HG02571 (cell line): ENCODE measurements at regions not wholly inside any gene's neighbourhood (a gene's known extent, or its start where the extent isn't known, plus 50 kb on each side); places are given as distances from the start of the nearest gene placed in this dataset.
A peak's percentile ranks its signal among the peaks of the same experiment; 100 is the strongest.

ENCODE experiments used
- ATAC-seq: cut with Tn5 transposase; IDR thresholded peaks from one replicate; pipeline ENCODE4 v1.9.1; 2021; ENCODE audit warnings: mild to moderate bottlenecking, moderate library complexity; ENCODE audit not compliant: unreplicated experiment

DNA sequence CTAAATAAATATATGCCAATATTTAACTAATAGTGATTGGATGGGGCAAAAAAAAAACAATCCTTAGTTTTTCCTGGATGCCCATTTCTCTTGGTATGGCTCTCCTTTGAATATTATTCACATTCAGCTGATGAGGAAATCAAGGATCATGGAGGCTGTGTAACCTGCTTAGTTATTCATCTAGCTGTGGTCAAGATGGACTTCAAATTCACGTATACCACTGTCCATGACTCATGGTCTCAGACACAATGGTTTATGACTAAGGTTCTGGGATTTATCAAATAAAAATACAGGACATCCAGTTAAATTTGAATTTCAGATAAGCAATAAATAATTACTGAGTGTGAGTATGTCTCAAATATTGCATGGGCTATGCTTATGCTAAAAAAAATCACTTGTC, 191.5 kb upstream of the CELF2 start:
- ATAC-seq: no peak

GRCh38 chr10:10828623-10829022, 189.0 kb upstream of the CELF2 start:
- ATAC-seq: no peak

DNA sequence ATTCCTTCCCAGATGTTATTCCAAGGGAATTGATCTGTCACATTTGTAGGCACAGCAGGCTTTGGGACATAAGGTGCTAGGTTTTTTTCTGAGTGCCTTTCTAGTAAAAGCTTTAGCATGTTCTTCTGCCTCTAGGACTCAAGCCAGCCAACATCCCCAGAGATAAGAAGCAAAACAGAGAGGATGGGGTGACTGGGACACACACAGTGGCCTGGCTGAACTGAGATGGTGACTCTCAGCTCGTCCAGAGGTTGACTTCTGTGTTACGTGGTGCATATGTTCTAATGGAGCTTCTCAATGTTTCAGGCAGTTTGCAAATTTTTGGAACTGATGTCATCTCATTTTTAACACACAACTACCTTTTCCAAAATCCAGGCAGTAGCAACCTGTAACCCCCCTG, 188.1 kb upstream of the CELF2 start:
- no peak for ATAC-seq

DNA sequence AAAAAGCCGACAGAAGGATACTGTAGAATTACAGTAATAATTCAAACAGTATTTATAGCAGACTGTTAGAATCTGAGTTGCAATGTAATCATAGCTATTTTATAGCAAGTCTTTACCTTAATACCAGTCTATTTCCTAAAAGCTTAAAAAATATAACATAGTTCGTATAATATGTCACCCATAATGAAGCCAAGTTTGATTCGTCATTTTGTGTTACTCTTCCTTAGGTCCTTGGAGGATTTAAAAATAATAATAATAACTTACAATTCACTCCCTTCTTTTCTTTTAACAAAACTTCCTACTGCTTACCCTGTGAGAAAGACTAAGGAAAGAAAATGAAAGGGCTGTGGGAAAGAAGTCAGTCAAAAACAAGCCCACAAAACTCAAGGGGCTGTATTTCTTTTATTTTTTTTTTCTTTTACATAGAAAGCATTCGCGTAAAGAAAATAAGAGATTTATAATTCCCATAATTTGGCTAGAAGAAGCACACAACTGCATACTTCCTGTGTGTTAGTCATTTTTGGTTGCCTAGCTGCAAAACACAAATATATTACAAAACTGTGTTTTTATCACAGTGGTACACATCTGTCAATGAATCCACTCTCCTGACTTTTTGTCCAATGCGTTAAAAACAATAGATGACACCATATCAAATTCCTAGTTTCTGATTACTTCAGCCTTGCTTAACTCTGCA, 187.2 kb upstream of the CELF2 start:
- no peak for ATAC-seq

DNA sequence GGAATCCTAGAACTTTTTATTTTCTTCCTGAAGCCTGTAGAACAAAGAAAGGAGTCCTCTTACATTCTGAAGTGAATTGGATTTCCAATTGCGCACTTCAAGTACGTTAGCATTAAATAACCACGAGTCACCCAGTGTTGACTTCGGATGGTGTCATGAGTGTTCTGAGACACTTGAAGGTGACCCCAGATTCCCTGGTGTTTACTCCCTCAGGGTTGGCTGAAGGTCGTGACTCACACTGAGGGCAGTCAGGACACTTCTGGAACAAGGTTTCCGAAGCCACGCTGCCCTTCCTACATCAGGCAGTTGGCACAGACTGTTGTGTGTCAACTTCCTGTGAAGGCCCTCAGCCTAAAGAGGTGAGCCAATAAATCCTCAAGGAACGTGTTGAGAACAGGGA, 186.6 kb upstream of the CELF2 start:
- ATAC-seq: no peak

GRCh38 chr10:10833955-10834354, 183.7 kb upstream of the CELF2 start:
- no peak for ATAC-seq

- ATAC-seq: no peak
Measured at GRCh38 chr10:10844251-10844650, 173.4 kb upstream of the CELF2 start.

- ATAC-seq: no peak
Measured at GRCh38 chr10:10845185-10845584, 172.5 kb upstream of the CELF2 start.

- no peak for ATAC-seq
Measured at GRCh38 chr10:10845826-10846503, 171.7 kb upstream of the CELF2 start.

DNA sequence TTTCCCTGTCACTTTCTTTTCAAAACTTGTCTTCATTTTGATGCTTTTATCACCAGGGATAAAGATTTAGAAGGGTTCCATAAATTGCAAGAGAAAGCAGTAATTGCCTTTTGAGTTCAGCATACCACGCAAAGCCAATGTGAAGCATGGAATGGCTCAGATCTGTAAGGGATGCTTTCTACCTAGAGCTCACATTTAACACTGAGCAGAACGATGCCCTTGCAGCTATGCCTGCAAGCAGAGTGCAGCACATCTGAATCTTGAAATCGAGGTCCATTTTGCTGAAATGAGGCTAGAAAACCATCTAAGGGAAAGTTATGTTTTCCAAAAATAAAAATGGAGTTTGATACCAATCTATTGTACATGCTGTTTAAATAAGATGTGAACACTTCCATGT, 171.2 kb upstream of the CELF2 start:
- no peak for ATAC-seq

GRCh38 chr10:10847387-10847786, 170.3 kb upstream of the CELF2 start:
- no peak for ATAC-seq

- no peak for ATAC-seq
Measured at GRCh38 chr10:10848488-10849111, 169.1 kb upstream of the CELF2 start.

- ATAC-seq: no peak
Measured at GRCh38 chr10:10849306-10849705, 168.4 kb upstream of the CELF2 start.

GRCh38 chr10:10850214-10850613, 167.5 kb upstream of the CELF2 start:
- ATAC-seq: no peak

DNA sequence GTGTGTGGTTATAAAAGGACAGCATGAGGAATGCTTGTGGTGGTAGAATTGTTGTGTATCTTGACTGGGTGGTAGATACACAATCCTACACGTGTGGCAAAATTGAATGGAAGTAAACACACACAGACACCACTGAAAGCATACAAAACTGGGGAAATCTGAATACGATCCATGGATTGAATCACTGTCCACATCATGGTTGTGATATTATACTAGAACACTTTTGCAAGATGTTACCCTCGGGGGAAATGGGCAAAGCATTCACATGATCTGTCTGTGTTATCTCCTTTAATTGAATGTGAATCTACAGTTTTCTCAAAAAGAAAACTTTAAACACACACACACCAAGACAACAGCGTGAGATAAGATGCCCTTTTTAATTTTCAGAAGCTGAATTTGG, 165.2 kb upstream of the CELF2 start:
- ATAC-seq: no peak

DNA sequence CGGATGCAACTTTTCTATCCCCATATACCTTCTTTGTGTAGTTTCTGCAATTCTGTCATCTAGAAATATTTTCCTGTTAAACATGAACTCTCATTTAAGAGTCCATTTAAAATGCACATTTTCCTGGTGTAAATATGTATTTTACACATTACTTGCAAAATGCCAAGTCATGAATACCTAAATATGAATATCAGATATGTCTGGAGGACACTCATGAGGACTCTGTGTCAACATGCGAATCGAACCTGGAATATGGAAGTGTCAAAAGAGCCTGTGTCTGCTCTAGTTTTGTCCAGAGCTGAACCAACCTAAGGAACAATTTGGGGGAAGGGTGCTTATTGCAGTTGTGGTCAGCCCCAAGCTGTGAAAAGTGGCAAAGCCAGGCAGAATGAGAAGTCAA, 163.7 kb upstream of the CELF2 start:
- no peak for ATAC-seq

- ATAC-seq: no peak
Measured at GRCh38 chr10:10854725-10855124, 162.9 kb upstream of the CELF2 start.

- no peak for ATAC-seq
Measured at GRCh38 chr10:10855151-10855581, 162.5 kb upstream of the CELF2 start.

DNA sequence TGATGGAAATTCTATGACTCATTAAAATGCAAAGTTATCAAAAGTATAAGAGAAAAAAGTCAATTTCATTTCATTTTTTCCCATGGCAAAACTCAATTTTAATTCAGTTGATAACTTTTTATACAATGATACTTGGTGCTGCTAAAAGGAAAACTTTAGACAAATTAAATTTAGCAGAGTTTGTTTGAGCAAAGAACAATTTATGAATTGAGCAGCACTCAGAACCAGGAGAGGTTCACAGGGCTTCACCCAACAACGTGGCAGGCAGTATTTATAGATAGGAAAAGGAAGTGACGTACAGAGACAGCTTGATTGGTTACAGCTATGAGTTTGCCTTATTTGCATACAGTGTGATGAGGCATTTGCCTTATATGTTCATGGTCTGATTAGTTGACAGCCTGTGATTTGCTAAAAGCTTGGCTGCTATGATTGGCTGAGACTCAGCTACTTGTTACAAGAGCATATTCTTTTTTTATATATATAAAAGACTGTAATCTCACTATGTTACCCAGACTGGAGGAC, 157.2 kb upstream of the CELF2 start:
- ATAC-seq: no peak

DNA sequence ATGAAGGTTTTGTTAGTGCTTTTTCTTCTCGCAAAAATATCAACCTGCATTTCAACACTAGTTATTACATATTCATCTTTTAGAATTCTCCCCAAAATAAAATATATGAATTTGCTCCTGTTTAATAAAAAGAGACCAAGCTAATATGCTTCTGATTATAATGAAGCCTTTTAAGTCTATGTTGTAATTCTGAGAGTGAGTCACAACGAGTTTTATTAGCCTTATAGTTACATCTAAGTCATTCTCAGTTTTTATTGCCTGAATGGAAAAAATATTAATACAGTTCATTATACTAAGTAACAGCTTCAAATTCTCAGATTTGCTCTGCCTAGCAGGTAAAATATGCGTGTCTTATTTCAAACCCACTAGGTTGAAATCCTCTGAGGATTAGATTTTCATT, 152.4 kb upstream of the CELF2 start:
- ATAC-seq: no peak

GRCh38 chr10:10865913-10866312, 151.8 kb upstream of the CELF2 start:
- no peak for ATAC-seq

DNA sequence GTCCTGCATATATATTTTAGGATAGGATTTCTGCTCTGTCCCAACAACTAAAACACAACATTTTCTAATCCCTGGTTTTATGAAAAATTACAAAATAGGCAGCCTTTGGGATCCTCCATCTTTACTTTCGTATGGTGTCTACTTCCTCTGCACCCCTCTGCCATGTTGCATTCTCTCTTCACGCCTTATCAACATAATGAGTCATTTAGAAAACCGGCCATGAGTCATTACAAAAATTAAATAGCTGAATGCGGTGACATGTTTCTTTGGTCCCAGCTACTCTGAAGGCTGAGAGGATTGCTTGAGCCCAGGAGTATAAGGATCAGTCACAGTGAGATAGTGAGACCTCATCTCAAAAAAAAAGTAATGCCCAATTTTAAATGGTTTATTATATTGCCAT, 148.1 kb upstream of the CELF2 start:
- peak; percentile 79 for ATAC-seq
